ENCODE measurements at regions not wholly inside any gene's neighbourhood (a gene's known extent, or its start where the extent isn't known, plus 50 kb on each side); places are given as distances from the start of the nearest gene placed in this dataset.

DNA sequence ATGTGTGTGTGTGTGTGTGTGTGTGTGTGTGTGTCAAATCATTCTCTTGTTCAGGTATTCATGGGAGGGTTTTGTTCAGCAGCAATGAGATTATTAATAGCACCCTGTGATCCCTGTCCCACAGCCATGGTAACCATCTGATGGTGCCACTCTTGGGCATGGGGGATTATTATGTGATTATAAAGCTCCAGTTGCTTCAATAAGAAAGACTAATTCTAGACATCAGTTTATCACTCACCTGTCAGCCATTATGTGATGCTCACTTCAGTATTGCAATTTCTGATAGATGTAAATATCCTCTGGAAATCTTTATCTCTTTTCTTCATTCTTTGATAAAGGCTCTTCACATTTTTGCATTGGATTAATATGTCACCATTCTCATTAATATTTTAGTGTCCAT, 145.9 kb upstream of the POU1F1 start:
- H3K36me3 ChIP-seq (ENCODE audit: control insufficient read depth, insufficient read depth, low read length): no peaks in the 10 kb centered on the region
- no TSS peak for BruUV-seq (replicated peaks)
- no peak for DNase-seq (ENCODE audit: extremely low read depth in 1 of 4, low spot score in 3 of 4)
- no peaks in the 10 kb centered on the region for H4K20me1 ChIP-seq (replicated peaks; ENCODE audit: control insufficient read depth, insufficient read depth, low read length)
- POLR2A ChIA-PET: no interaction called here
- H3K4me2 ChIP-seq (ENCODE audit: insufficient read depth, low read length): no peak overlapping the region
- no peak overlapping the region for H3K27ac ChIP-seq (ENCODE audit: extremely low read depth, low read depth, low read length)
- H3K27me3 ChIP-seq (ENCODE audit: control insufficient read depth in 2 of 2, insufficient read depth in 2 of 2, low read length in 2 of 2): no peaks in the 10 kb centered on the region
- CTCF ChIA-PET (ENCODE audit: low intra/inter-chr PET ratio): no interaction called here
- in situ Hi-C loops (cut with MboI) (no loop called here), intact Hi-C loops (cut with micrococcal nuclease) (no loop called here)
- ATAC-seq: no peak
- no peak overlapping the region for H2AFZ ChIP-seq (ENCODE audit: low read depth, low read length)
- no peaks in the 10 kb centered on the region for H3K79me2 ChIP-seq (ENCODE audit: control insufficient read depth, insufficient read depth, low read length)
- no peak for FAIRE-seq
- no peak overlapping the region for H3K4me3 ChIP-seq
- H3K9me1 ChIP-seq (ENCODE audit: control insufficient read depth, insufficient read depth, low read length): no peaks in the 10 kb centered on the region
- no peak overlapping the region for H3K9ac ChIP-seq (ENCODE audit: insufficient read depth in 1 of 2, low read depth in 2 of 2, low read length in 2 of 2)
- no peaks in the 10 kb centered on the region for H3K9me3 ChIP-seq (replicated peaks; ENCODE audit: control insufficient read depth, insufficient read depth, low read depth, low read length)
- no peaks in the 10 kb centered on the region for H3K4me1 ChIP-seq (replicated peaks in 1 of 2; ENCODE audit: control insufficient read depth in 2 of 2, insufficient read depth in 2 of 2, low read length in 2 of 2)
- TF ChIP-seq, protein P1, sequence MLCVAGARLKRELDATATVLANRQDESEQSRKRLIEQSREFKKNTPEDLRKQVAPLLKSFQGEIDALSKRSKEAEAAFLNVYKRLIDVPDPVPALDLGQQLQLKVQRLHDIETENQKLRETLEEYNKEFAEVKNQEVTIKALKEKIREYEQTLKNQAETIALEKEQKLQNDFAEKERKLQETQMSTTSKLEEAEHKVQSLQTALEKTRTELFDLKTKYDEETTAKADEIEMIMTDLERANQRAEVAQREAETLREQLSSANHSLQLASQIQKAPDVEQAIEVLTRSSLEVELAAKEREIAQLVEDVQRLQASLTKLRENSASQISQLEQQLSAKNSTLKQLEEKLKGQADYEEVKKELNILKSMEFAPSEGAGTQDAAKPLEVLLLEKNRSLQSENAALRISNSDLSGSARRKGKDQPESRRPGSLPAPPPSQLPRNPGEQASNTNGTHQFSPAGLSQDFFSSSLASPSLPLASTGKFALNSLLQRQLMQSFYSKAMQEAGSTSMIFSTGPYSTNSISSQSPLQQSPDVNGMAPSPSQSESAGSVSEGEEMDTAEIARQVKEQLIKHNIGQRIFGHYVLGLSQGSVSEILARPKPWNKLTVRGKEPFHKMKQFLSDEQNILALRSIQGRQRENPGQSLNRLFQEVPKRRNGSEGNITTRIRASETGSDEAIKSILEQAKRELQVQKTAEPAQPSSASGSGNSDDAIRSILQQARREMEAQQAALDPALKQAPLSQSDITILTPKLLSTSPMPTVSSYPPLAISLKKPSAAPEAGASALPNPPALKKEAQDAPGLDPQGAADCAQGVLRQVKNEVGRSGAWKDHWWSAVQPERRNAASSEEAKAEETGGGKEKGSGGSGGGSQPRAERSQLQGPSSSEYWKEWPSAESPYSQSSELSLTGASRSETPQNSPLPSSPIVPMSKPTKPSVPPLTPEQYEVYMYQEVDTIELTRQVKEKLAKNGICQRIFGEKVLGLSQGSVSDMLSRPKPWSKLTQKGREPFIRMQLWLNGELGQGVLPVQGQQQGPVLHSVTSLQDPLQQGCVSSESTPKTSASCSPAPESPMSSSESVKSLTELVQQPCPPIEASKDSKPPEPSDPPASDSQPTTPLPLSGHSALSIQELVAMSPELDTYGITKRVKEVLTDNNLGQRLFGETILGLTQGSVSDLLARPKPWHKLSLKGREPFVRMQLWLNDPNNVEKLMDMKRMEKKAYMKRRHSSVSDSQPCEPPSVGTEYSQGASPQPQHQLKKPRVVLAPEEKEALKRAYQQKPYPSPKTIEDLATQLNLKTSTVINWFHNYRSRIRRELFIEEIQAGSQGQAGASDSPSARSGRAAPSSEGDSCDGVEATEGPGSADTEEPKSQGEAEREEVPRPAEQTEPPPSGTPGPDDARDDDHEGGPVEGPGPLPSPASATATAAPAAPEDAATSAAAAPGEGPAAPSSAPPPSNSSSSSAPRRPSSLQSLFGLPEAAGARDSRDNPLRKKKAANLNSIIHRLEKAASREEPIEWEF (CRISPR knock-in tag; IDR thresholded peaks at IDR 0.05): no peak
- TF ChIP-seq, protein P2, sequence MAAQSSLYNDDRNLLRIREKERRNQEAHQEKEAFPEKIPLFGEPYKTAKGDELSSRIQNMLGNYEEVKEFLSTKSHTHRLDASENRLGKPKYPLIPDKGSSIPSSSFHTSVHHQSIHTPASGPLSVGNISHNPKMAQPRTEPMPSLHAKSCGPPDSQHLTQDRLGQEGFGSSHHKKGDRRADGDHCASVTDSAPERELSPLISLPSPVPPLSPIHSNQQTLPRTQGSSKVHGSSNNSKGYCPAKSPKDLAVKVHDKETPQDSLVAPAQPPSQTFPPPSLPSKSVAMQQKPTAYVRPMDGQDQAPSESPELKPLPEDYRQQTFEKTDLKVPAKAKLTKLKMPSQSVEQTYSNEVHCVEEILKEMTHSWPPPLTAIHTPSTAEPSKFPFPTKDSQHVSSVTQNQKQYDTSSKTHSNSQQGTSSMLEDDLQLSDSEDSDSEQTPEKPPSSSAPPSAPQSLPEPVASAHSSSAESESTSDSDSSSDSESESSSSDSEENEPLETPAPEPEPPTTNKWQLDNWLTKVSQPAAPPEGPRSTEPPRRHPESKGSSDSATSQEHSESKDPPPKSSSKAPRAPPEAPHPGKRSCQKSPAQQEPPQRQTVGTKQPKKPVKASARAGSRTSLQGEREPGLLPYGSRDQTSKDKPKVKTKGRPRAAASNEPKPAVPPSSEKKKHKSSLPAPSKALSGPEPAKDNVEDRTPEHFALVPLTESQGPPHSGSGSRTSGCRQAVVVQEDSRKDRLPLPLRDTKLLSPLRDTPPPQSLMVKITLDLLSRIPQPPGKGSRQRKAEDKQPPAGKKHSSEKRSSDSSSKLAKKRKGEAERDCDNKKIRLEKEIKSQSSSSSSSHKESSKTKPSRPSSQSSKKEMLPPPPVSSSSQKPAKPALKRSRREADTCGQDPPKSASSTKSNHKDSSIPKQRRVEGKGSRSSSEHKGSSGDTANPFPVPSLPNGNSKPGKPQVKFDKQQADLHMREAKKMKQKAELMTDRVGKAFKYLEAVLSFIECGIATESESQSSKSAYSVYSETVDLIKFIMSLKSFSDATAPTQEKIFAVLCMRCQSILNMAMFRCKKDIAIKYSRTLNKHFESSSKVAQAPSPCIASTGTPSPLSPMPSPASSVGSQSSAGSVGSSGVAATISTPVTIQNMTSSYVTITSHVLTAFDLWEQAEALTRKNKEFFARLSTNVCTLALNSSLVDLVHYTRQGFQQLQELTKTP (IDR thresholded peaks at IDR 0.05; ENCODE audit: low read depth in 1 of 2, partially characterized antibody in 2 of 2): no peak
- no peak for TF ChIP-seq PCBP2 (IDR thresholded peaks at IDR 0.05; ENCODE audit: low read depth, low read length, poor library complexity, severe bottlenecking)
- no peak for TF ChIP-seq HLTF (IDR thresholded peaks at IDR 0.05)
- TF ChIP-seq POU5F1 (IDR thresholded peaks at IDR 0.05; ENCODE audit: borderline replicate concordance, low read depth, low read length, partially characterized antibody): no peak
- no peak for TF ChIP-seq CHD4 (IDR thresholded peaks at IDR 0.05; ENCODE audit: insufficient read depth, insufficient replicate concordance, low read depth, low read length, poor library complexity, severe bottlenecking)
- TF ChIP-seq RCOR1 (IDR thresholded peaks at IDR 0.05; ENCODE audit: borderline replicate concordance in 1 of 2, low read depth in 2 of 2, low read length in 2 of 2): no peak
- no peak for TF ChIP-seq U2AF2 (optimal IDR thresholded peaks at IDR 0.05; ENCODE audit: low read depth, low read length)
- TF ChIP-seq, protein P3, sequence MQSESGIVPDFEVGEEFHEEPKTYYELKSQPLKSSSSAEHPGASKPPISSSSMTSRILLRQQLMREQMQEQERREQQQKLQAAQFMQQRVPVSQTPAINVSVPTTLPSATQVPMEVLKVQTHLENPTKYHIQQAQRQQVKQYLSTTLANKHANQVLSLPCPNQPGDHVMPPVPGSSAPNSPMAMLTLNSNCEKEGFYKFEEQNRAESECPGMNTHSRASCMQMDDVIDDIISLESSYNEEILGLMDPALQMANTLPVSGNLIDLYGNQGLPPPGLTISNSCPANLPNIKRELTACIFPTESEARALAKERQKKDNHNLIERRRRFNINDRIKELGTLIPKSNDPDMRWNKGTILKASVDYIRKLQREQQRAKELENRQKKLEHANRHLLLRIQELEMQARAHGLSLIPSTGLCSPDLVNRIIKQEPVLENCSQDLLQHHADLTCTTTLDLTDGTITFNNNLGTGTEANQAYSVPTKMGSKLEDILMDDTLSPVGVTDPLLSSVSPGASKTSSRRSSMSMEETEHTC (IDR thresholded peaks at IDR 0.05): no peak
- TF ChIP-seq NFIX (CRISPR knock-in tag; IDR thresholded peaks at IDR 0.05; ENCODE audit: low read depth): no peak
